GM21576 (cell line): ENCODE measurements at regions not wholly inside any gene's neighbourhood (a gene's known extent, or its start where the extent isn't known, plus 50 kb on each side); places are given as distances from the start of the nearest gene placed in this dataset.
"Not testable (repeated sequence)": the region's sequence is repeated elsewhere in the genome, so short reads cannot be mapped to it uniquely, and the experiment has no call there.

Experiments
- ATAC-seq: cut with Tn5 transposase; IDR thresholded peaks from one replicate; pipeline ENCODE4 v1.9.1; 2021; ENCODE audit warnings: mild to moderate bottlenecking, moderate library complexity; ENCODE audit not compliant: unreplicated experiment

GRCh38 chr4:81606801-81607501 lies 135.2 kb upstream of the RASGEF1B start:
- ATAC-seq = no peak

DNA sequence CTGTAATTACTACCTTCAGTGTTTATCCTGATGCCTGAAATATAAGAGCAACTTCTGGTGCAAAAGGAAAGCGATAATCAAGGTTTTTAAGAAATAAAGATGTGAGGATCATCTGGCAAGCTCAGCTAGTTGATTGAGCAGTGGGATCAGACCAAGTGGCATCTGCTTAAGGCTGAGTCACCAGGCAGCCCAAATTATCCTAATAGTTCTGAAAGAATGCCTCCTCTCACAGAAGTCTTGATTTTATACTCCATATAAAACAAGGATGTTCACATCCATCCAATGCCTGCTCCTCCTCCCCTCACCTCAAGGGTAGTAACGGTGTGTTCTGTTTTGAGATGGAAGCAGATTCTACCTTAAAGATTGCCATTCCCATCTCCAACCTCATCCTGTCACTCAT lies 134.5 kb upstream of the RASGEF1B start:
- ATAC-seq = no peak

- no peak for ATAC-seq
Measured at GRCh38 chr4:81605271-81605670, 133.6 kb upstream of the RASGEF1B start.

DNA sequence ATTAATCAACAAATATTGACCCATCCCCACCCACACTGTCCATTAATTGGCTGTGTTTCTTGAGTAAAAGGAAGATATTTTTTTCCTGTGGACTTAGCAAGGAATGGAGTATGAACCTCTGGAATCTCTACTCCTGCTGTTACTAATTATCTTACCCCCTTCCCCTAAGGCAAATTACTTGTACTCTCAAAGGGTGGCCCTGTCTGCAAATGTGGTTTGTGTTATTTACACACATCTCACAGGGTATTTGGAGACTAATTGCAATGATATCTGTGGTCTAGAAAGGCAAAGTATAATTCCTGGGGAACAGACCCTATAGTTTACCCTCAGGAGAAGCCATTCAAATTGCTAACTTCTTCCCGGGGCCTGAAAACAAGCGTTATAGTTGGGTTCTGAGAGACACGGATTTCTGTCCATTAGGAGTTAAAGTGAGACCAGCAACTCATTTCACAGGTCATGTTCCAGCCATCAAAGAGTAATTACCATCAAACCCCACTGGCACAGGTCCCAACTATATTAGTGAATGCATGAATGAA lies 133.0 kb upstream of the RASGEF1B start:
- no peak for ATAC-seq

- no peak for ATAC-seq
Measured at GRCh38 chr4:81602854-81603253, 131.1 kb upstream of the RASGEF1B start.

GRCh38 chr4:81601358-81601694 lies 129.6 kb upstream of the RASGEF1B start:
- no peak for ATAC-seq

- no peak for ATAC-seq
Measured at GRCh38 chr4:81600520-81601357, 129.0 kb upstream of the RASGEF1B start.

DNA sequence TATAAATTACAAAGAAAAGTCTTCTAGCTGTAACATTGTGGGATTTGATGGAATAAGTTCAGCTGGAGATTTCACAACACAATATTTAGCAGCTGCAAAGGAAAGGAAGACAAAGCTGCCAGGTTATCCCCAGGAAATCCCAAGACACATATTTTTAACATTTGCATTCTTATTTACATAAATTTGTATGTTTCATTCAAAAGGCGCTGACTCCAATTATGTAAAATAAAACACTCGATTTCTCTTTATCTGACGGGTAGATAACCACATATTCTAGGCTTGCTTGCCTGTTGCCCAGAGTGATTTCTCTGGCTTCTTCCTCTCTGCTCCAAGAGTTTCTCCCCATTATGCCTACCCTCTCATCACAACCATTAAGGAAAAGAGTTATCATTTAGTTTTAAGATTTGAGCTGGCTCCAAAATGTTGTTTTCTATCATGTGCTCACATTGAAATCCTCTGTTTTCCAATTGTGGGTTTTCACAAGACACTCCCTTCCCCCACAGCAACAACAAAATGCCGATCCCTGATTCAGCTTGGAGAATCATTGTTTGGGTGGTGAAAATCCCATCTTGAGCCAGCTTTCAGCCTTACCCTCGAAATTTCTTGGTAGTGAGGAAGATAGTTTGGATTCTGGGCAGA lies 128.2 kb upstream of the RASGEF1B start:
- ATAC-seq = no peak

GRCh38 chr4:81595798-81596610 lies 124.3 kb upstream of the RASGEF1B start:
- ATAC-seq = no peak

- ATAC-seq = no peak
Measured at GRCh38 chr4:81595287-81595686, 123.6 kb upstream of the RASGEF1B start.

DNA sequence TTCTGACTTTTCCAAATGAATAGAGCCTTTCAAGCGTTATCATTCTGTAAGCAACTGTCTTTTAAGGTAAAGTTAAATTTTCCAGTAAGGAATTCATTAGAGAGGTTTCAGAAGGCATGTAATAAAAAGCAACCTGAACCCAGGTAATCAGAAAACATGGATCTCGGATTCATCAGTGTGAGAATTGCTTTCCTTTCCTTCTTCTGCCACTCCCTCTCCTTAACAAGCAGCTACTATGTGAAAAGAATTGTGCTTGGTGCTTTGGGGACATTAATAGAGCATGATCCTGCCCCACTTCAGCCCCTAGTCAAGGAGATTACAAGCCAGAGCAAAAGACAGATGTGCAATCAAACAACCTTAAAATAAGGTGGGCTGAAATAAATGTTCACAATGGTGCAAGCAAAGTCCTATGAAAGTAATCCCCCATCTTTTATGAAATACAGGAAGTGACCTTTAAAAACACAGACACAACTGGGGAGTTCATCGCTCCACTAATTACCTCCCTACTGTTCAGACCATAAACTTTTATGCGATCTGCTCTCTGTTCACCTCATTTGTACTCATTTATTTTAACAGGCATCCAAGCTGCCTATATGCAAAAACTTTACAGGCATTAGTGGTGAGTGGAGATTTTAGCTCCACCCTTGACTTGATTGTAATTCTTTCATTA lies 122.9 kb upstream of the RASGEF1B start:
- ATAC-seq = no peak

DNA sequence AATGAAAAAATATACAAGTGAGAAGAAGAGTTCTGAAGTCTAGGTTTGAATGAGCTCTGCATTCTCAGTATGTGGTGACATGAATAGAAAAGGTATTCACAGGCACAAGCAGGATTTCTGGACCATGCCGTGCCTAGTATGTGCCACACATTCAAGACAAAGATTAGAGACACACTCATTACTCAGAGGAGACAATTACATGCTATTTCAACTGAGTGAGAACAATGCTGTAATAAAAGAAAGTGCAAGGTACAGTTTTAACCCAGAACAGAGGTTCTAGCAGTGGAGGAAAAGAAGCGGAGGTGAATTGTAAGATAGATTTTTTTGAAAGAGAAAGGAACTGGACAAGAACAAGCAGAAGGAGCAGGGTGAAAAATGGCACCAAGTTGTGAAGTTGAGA lies 121.0 kb upstream of the RASGEF1B start:
- no peak for ATAC-seq

GRCh38 chr4:81590596-81590995 lies 118.9 kb upstream of the RASGEF1B start:
- no peak for ATAC-seq

DNA sequence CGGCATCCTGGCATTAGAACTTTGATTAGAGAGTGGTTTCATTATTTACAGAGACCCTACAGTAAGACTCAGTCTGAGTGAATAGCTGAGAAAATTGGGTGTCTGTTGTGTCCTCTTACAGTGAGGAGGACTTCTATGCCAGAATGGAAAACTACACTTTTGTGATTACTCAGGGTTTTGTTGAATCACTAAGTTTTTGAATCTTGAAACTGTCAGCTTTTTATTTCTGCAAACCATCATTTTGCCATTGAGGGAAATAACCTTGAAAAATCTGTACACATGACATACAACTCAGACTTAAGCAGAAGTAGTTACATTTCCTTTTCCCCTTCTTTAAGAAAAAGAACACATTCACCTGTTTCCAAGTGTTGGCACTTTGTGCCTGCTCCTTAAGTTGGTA lies 117.6 kb upstream of the RASGEF1B start:
- no peak for ATAC-seq

DNA sequence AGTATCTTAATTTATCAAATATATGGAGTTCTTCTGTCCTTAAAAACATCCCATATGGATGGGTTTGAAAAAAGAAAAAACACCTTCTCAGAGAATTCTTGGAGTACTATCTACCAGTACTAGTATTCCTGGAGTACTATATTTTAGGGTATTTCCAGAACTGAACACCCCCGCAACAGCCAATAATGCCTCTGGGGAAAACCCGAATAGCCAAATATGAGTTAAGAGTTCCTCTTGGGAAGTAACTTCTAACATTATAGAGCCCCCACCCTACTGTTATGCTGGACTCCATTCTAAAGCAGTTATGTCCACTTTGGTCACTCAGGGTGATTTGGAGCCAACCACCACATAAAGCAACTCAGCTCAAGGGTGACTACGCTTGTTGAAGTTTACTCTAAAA lies 115.0 kb upstream of the RASGEF1B start:
- ATAC-seq = no peak

DNA sequence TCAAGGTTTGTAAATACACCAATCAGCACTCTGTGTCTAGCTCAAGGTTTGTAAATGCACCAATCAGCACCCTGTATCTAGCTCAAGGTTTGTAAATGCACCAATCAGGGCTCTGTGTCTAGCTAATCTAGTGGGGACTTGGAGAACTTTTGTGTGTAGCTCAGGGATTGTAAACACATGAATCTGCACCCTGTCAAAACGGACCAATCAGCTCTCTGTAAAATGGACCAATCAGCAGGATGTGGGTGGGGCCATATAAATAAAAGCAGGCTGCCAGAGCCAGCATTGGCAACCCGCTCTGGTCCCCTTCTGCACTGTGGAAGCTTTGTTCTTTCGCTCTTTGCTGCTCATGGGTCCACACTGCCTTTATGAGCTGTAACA lies 109.3 kb upstream of the RASGEF1B start:
- ATAC-seq = not testable (repeated sequence)

- ATAC-seq = no peak
Measured at GRCh38 chr4:81580346-81580993, 108.8 kb upstream of the RASGEF1B start.

GRCh38 chr4:81577392-81577791 lies 105.7 kb upstream of the RASGEF1B start:
- ATAC-seq = no peak

- ATAC-seq = no peak
Measured at GRCh38 chr4:81574991-81575390, 103.3 kb upstream of the RASGEF1B start.

DNA sequence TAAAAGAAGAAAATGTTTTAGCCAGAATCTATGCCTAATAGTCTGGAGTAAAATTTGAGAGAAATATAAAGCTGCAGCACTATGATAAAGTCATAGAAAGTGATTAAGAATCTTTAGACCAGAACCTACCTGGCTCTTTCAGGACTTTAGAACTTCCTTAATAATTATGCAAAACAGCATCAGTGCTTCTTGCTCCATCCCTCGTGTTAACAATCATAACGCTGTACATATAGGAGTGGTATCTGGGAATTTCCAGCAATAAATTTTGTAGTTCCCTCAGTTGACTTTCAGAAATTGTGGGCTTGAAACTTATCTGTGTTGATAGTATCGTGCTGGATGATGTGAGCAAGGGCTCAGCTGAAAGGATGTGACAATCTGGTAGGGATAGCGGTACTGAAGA lies 102.1 kb upstream of the RASGEF1B start:
- no peak for ATAC-seq
